Hepatocyte (in vitro differentiated cells): ENCODE measurements at regions not wholly inside any gene's neighbourhood (a gene's known extent, or its start where the extent isn't known, plus 50 kb on each side); places are given as distances from the start of the nearest gene placed in this dataset.

Experiments
- EZH2 ChIP-seq: fragments of 200-600 bp; sonication (generic); IDR thresholded peaks from 2 replicates; pipeline ENCODE4 v1.6.1; 2016; ENCODE audit warnings: antibody characterized with exemption, mild to moderate bottlenecking, borderline replicate concordance
- EZH2phosphoT487 ChIP-seq: fragments of 200-600 bp; sonication (generic); IDR thresholded peaks from one replicate; pipeline ENCODE4 v1.6.1; 2018; ENCODE audit warnings: antibody characterized with exemption, mild to moderate bottlenecking, low read depth, moderate library complexity; ENCODE audit not compliant: unreplicated experiment, severe bottlenecking
- TF ChIP-seq, protein P1 (sequence below): fragments of 200-600 bp; sonication (generic); IDR thresholded peaks from 2 replicates; pipeline ENCODE4 v1.5.1; 2016; ENCODE audit warnings: antibody characterized with exemption, mild to moderate bottlenecking; ENCODE audit not compliant: poor library complexity

- TF ChIP-seq, protein P1, sequence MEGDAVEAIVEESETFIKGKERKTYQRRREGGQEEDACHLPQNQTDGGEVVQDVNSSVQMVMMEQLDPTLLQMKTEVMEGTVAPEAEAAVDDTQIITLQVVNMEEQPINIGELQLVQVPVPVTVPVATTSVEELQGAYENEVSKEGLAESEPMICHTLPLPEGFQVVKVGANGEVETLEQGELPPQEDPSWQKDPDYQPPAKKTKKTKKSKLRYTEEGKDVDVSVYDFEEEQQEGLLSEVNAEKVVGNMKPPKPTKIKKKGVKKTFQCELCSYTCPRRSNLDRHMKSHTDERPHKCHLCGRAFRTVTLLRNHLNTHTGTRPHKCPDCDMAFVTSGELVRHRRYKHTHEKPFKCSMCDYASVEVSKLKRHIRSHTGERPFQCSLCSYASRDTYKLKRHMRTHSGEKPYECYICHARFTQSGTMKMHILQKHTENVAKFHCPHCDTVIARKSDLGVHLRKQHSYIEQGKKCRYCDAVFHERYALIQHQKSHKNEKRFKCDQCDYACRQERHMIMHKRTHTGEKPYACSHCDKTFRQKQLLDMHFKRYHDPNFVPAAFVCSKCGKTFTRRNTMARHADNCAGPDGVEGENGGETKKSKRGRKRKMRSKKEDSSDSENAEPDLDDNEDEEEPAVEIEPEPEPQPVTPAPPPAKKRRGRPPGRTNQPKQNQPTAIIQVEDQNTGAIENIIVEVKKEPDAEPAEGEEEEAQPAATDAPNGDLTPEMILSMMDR, result no peak
- TF ChIP-seq EZH2 (no peak), EZH2phosphoT487 (no peak)
Observed at GRCh38 chr5:94081088-94081487, 339.7 kb upstream of the POU5F2 start.
